Testis (tissue), 2 donors: ENCODE measurements at regions not wholly inside any gene's neighbourhood (a gene's known extent, or its start where the extent isn't known, plus 50 kb on each side); places are given as distances from the start of the nearest gene placed in this dataset.

Source experiments
- POLR2A ChIP-seq: fragments of 450-650 bp; IDR thresholded peaks from one replicate; pipeline ENCODE4 v1.6.1; 2017; ENCODE audit warnings: antibody characterized with exemption, mild to moderate bottlenecking, moderate library complexity
- TF ChIP-seq, protein P1 (sequence below), 3 experiments: fragments of 450-650 bp in 2 of 3; fragments of 200-600 bp in 1 of 3; sonication (generic) in 1 of 3; IDR thresholded peaks; one replicate each; pipeline ENCODE4 v1.5.1; 2016 to 2019; ENCODE audit warnings: antibody characterized with exemption in 3 of 3, mild to moderate bottlenecking in 2 of 3, moderate library complexity in 1 of 3

DNA sequence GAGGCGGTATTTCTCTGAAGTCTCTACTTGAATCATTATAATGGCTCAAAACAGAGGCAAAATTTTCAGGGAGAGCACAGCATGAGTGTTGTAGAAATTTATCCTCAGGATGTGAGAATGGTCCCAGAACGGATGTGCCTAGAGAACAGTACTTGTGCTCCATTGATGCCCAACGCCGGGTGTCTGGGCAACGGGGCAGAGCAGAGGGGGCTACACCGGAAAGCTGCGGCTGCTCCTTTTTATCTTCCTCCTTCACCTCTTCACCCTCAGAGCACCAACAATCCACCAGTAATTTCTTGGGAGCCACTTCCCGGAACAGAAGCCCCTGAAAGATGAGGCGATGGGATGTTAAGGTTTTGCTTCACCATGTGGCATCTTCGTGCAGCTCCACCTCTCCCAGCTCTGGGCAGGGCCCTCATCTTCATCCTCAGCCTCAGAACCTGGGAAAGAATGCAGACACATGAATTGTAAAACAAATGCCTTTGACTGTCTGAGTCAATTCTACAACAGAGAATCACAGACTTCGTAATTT lies 71.5 kb downstream of the PTGR3 start:
- TF ChIP-seq, protein P1, sequence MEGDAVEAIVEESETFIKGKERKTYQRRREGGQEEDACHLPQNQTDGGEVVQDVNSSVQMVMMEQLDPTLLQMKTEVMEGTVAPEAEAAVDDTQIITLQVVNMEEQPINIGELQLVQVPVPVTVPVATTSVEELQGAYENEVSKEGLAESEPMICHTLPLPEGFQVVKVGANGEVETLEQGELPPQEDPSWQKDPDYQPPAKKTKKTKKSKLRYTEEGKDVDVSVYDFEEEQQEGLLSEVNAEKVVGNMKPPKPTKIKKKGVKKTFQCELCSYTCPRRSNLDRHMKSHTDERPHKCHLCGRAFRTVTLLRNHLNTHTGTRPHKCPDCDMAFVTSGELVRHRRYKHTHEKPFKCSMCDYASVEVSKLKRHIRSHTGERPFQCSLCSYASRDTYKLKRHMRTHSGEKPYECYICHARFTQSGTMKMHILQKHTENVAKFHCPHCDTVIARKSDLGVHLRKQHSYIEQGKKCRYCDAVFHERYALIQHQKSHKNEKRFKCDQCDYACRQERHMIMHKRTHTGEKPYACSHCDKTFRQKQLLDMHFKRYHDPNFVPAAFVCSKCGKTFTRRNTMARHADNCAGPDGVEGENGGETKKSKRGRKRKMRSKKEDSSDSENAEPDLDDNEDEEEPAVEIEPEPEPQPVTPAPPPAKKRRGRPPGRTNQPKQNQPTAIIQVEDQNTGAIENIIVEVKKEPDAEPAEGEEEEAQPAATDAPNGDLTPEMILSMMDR (IDR thresholded peaks at IDR 0.05): no peak
- TF ChIP-seq POLR2A: no peak
